HUDEP-2 (cell line): ENCODE measurements at regions not wholly inside any gene's neighbourhood (a gene's known extent, or its start where the extent isn't known, plus 50 kb on each side); places are given as distances from the start of the nearest gene placed in this dataset.
"Not testable (repeated sequence)": the region's sequence is repeated elsewhere in the genome, so short reads cannot be mapped to it uniquely, and the experiment has no call there.

Source experiments
- DNase-seq, 76 experiments: peaks; one replicate each; lab custom pipeline; 2025; ENCODE audit not compliant: unreplicated experiment in 76 of 76; lab: John Stamatoyannopoulos, UW

DNA sequence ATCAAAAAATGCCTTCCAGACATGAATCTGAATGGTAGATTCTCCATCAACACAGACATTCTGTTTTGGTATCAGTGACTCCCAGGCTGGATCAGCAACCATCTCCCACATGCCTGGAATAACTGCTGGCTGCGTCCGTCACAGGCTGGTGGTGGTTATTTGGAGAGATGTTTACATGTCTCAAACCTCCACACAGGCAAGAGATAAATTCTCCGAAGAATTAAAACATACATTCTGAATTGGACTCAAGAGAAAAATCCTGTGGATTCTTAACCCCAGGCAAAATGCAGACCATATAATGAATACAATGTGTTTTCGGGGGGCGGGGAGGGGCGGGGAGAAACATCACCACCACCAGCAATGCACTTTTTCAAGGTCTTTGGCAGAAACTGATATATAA lies 108.2 kb downstream of the THBS2 start:
- no peak for DNase-seq

DNA sequence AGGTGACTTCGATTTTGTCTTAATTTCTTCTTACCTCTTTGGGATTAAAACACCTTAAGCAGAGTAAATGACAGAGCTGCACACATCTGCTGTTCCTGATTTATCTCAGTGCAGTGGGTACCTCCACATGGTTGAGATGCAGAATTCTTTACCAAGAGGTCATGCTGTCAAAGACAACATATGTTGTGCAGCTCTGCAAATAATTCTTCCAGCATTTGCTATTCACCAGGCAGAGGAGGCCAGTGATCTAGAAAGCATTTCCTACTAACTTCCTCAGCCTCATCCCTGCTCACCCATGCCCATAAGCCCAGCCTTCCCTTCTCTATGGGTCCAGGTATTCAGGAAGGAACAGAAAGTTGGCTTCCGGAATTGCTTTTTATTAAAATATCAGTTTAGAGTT lies 109.3 kb downstream of the THBS2 start:
- no peak for DNase-seq

DNA sequence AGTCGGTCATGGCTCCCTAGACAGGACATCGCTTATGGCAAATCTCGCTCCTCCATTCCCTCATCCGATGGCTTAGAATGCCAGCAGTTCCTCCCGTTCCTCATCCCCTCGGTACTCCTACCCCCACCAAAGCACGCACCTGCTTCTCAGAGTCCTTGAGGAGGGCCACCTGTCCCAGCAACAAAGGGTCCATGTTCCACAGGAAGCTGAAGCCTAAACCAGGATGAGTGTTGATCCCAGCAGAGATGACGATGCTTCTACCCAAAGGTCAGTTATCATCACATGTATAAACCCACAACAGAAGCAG lies 111.2 kb downstream of the THBS2 start:
- no peak for DNase-seq

DNA sequence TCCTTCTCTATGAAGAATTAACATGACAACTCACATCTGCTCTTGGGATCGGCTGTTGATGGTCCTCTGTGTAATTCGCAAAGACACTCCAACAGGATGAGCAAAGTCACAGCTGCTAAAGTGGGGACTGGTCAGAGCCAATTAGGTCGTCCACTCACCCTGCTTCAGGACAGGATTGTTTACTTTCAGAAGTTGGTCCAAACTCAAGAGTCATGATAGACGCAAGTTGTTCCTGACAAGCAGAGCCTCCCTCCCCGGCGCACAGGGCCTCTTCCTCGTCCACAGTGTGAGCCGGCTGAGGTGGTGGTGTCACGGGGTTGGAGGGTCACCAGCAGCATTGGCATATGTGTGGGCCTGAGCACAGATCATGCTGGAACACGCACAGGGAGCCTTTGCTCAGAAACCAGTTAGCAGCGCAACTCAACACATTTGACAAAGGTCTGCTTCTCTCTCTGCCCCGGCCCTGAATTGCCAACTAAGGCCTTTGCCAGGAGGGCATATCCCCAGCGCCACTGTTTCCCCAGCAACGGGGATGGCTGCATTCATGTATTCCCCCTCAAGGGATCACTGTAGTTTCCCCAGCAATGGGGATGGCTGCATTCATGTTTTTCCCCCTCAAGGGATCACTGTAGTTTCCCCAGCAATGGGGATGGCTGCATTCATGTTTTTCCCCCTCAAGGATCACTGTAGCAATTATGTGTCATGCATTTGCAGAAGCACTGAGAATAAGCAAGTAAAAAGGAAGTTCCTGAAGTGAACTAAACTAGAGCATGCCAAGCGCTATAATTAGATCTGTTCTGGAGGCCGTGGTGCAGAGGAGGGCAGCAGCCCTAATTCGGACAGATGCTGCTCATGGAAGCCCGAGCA lies 111.7 kb downstream of the THBS2 start:
- DNase-seq = no peak

DNA sequence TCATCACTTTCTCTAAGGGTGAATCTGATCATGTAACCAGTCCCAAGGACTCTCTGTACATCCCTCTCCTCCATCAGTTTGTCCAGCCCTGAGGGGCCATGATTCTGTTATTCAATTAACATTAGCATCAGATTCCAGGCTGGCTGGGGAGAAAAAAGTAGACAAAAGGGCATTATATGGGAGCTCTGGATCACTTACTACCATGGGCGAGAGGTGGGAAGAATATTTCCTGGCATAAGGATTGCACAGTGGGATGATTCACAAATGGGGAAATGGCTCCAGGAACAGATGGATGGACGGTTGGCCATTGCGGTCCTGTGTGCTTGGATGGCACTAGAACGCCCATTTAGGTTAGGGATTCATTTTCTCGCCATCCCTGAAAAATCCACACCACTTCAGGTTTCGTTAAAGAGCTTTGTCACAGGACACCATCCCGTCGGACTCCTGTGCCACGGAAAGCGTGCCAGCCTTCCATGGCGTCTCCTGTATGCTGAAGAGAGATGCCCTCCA lies 112.6 kb downstream of the THBS2 start:
- no peak for DNase-seq

DNA sequence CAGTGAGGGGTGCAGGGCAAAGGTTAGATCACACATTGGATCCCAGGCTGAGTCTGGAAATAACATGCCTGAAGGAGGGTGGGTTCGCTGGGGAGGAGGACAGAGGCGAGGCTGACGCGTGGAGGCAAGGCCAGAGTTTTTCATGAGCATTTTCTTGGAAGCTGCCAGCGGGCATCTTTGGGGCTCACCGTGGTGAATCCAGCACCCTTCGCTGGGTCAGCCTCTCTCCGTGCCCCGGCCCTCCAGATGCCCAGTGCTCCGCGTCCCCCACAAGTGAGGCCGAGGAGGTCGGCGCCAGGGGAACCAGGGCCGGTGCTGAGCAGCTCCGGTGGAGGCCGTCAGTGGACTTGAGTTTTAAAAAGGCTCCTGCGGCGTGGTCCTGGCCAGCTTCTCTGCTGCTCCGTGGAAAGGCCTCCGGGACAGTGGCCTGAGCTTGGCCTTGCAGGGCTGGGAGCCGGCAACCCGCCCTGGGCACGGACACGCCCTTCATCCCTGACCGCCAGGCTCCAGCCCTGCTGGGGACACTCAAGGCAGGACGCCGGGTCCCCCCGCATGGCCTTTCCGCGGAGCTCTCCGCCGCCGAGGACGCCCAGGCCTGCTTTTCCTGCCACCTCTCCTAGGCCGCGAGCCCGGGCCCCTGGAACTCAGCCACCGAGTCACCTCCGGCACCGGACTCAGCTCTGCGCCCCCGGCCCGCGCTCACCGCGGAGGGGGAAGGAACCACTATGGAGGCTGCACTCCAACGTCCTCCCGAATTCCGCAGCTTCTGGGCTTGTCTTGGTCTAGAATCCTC lies 114.3 kb downstream of the THBS2 start:
- DNase-seq = no peak

DNA sequence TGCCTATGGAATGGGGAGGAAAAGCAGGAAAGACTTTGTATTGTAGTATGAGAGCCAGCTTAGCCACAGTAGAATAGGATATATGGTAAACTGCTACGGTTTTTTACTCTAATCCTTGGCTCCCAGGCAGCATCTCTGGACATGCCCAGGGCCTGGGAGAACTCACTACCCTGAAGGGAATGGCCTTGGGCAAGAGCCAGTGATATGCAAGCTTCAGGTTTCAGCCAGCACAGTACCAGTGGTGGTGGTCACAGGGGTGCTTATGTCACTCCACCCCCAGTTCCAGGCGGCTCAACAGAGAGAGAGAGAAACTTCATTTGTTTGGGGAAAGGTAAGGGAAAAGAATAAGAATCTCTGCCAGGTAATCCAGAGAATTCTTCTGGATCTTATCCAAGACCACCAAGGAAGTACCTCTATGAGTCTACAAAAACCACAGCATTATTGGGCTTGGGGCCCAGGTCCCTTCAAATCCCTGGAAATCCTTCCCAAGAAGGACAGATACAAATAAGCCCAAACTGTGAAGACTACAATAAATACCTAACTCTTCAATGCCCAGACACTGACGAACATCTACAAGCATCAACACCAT lies 121.2 kb downstream of the THBS2 start:
- DNase-seq = no peak

DNA sequence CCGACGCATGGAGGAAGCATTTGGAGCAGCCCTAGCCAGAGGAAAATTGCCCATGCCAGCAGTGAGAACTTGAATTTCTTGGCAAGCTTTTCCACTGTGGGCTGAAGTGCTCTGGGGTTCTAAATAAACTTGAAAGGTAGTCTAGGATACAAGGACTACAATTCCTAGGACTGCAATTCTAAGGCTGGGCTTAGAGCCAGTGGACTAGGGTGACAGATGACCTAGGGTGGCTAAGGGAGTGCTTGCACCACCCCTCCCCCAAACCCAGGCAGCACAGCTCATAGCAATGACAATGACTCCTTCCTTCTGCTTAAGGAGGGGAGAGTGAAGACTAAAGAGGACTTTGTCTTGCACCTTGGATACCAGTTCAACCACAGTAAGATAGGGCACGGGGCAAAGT lies 122.3 kb downstream of the THBS2 start:
- DNase-seq = no peak

DNA sequence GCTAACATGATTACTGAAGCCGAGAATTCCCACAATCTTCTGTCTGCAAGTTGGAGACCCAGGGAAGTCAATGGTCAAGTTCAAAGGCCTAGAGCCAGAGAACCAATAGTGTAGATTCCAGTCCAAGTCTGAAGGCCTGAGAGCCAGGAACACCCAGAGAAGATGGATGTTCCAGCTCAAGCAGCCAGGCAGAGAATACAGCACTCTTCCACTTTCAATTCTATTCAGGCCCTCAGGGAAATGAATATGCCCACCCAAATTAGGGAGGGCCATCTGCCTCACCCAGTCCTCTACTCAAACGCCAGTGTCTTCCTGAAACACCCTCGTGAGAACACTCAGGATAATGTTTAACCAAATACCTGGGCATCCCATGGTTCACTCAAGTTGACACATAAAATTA lies 123.5 kb downstream of the THBS2 start:
- no peak for DNase-seq

DNA sequence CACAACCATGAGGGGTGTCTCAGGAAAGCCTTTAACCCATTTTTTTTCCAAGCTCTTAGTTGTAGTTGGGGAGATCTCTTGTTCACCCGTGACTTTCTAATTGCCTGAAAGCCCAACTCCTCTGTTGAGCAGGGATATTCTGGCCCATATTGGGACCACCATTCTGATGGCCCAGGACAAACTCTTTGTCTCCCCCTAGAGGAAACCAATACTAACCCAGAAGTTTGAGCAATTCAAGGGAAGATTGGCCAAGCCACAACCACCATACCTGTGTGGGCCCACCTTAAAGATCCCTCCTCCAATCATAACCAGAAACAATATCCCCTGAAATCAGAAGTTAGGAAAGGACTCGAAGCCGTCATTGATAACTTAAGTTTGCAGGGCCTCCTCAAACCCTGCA lies 132.6 kb downstream of the THBS2 start:
- no peak for DNase-seq

DNA sequence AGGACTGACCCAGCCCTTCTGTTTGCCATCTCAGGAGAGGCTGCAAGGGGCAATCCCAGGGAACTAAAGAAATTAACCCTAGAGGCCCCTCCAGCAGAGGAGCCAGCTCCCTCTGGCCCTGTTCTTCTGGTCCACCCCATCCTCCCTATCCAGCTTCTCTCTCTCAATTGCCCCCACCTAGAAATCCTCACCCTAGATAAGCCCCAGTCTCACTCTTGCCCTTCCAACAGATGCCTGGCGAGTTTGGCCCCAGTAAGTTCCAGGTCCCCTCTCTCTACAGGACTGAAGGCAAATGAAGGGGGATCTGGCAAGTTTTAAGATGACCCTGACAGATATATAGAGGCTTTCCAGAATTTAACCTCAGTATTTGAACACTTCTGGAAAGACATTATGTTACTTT lies 134.0 kb downstream of the THBS2 start:
- no peak for DNase-seq

DNA sequence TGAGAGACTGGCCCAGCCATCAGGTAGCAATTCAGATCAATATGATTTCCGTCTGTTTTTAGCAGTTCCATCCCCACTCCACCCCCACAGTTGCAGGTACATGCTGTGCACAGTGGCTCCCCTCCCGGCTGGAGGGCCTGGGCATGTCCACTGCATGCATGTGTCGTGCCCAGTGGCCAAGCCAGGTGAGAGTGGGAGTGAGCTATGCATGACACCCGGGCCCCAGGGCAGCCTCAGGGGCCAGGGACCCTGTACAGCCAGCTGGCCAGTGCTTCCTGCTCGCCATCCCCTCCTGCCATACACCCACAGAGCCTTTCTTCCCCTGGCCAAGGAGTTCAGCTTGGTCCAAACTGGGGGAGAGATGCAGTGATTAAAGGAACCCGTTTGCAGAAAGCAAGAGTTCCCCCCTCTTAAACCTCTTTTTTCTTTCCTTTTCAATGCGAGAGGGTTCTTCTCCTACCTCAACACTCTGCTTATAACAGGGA lies 135.3 kb downstream of the THBS2 start:
- no peak for DNase-seq

DNA sequence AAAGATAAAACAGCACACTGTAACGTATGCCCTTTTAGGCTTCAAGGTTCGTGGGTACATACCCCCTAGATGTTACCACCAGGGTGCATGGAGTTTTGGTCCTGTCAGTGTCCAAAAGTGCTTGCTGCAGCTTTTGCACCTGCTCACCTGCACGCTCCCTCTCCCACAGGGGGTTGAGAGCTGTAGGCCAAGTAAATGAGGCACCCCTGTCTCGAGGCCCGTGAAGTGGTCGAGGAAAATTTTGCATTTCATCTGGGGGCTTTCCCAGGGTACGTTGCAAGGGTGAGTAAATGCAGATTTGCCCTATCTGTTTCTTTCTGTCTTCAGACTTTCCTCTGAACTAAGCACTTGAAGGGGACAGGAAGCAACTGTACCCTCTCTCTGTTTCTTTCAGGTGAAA lies 136.0 kb downstream of the THBS2 start:
- DNase-seq = no peak

DNA sequence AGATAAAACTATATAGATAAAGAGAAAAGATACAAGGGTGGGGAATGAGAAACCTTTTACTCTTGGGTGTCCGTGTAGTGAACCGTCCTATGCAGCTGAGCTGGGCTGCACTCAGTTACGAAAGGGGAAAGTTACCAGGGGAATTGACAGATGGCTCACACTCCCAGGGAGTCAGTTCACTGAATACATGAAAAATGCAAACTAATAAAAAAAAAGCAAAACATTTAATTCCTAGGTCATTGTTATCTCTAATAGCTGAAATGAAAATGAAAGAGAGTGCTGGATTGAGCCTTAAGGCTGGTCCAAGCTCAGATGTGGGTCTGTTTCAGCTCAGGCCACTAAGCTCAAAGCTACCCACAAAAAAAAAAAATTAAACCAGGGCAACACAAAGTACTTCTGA lies 138.0 kb downstream of the THBS2 start:
- DNase-seq = no peak

DNA sequence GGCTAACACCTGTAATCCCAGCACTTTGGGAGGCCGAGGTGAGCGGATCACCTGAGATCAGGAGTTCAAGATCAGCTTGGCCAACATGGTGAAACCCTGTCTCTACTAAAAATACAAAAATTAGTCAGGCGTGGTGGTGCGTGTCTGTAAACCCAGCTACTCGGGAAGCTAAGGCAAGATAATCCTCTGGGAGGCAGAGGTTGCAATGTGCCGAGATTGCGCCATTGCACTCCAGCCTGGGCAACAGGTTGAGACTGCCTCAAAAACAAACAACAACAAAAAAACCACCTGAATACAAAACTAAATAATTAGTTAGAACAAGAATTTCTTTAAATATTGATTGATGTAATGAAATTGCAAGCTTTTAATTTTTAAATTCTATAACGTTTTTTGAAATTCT lies 139.0 kb downstream of the THBS2 start:
- DNase-seq = not testable (repeated sequence)

DNA sequence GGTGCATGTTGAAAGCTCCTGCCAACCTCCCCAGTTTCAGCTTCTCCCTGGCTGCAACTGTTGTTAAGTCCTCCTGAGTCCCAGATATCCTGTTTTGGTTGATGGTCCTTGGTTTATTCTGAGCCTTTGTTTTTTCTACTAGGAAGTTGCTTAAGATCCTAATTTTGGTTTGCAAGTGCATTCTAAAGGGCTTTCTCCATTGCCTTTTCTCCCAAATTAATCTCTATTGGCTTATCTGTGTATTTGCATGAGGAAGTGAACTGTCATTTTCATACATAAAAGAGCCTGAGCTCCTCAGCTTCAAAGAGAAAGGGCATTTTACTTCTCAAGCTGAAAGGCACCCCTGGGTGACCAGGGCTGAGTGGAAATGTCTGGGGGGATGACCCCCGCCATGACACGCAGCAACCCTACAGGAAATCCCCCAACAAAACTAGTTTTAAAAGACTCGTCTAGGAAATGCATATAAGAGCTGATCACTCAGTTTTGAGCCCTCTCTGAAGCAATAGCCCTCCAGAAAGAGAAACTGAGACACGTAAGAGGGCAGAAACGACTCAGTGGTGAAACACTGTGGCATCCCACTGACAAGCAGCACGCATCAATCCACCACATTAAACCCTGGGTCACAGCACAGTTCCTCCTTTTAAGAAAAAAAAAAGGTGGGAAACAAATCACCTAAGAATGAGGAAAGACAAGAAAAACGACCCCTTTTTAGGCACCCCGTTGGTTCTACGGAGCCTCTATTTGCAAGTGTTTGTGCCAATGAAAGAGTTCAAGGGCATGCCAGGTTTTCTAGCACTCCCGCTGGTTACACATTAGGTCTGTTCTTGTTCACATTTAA lies 140.9 kb downstream of the THBS2 start:
- DNase-seq = no peak

DNA sequence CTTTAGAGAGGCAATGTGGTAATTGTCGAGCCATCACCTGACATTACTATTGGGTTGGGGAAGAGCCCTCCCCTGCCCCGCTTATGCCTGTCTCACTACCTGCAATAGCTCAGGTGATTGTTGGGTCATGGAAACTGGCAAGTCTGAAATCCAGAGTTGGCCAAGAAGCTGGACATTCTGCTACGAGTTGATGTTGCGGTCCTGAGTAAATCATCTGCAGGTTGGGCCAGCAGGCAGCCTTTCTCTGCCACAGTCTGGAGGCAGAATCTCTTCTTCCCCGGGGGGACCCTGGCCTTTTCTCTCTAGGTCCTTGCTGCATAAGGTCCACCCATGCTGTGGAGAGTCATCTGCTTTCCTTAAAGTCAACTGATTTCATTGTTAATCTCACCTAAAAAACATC lies 142.4 kb downstream of the THBS2 start:
- no peak for DNase-seq

DNA sequence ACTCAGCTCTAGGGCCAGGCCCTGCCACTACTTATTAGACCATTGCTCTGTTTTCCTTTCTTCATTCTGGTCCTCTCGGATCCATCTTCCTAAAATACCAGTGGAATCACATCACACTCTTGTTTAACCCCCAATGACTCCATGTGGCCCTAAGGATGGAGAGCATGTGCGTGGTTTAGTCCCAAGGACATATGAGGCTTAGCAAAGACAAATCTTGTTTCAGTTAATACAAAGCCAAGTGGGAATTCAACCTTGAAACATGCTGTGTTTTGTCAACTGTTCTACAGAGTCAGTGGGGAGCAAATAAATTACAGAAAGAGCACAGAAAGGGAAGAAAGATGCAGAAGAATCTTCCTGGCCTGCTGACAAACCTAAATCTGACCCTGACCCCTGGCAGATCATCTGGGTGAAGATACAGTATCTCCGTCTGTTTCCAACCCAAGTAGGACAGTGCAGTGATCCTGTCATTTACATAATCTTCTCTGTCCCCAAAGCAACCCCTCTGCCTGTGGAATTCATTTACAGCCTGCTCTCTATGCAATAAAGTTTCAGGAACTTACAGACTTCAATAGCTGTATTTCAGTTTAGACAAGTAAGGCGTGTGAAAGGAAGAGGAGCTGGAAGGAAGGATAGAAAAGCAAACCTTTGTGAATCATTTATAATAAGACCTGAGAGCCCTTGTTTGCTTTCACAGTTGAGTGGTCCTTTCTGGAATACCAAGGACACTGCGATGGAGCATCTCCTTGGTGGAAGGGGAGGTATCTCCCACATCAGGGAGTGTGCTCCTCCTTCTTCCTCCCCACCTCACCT lies 144.0 kb downstream of the THBS2 start:
- DNase-seq = no peak

DNA sequence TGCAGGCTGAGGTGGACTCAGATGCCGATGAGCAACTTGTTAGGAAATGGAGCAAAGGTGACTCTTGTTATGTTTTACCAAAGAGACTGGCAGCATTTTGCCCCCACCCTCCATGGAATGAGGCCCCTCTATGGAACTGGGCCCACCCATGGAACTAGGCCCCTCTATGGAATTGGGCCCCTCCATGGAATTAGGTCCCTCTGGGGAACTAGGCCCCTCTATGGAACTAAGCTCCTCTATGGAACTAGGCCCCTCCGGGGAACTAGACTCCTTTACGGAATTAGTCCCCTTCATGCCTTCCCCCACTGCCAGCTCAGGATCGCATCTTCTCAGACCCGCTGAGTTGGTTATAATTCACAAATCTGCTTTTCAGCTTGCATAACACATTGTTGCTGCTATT lies 144.9 kb downstream of the THBS2 start:
- DNase-seq = no peak

DNA sequence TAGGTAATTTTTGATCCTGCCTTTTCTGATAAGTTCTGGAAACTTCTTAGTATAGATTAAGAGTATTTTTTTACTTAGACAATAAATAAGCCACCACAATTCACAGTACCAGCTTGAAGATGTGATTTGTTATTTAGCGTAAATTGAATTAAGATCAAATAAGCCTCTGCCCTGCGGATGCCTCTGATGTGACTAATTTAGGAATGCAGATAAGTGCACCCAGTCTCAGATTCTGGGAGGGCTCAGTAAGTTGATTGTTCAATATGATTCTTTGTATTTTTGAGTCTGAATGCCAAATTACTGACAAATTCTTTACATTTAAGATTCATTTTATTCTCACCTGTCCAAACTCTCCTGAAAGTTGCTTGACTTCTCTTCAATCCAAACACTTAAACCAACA lies 147.5 kb downstream of the THBS2 start:
- no peak for DNase-seq
